ENCODE measurements at regions not wholly inside any gene's neighbourhood (a gene's known extent, or its start where the extent isn't known, plus 50 kb on each side); places are given as distances from the start of the nearest gene placed in this dataset.
"Not testable (repeated sequence)": the region's sequence is repeated elsewhere in the genome, so short reads cannot be mapped to it uniquely, and the experiment has no call there.

DNA sequence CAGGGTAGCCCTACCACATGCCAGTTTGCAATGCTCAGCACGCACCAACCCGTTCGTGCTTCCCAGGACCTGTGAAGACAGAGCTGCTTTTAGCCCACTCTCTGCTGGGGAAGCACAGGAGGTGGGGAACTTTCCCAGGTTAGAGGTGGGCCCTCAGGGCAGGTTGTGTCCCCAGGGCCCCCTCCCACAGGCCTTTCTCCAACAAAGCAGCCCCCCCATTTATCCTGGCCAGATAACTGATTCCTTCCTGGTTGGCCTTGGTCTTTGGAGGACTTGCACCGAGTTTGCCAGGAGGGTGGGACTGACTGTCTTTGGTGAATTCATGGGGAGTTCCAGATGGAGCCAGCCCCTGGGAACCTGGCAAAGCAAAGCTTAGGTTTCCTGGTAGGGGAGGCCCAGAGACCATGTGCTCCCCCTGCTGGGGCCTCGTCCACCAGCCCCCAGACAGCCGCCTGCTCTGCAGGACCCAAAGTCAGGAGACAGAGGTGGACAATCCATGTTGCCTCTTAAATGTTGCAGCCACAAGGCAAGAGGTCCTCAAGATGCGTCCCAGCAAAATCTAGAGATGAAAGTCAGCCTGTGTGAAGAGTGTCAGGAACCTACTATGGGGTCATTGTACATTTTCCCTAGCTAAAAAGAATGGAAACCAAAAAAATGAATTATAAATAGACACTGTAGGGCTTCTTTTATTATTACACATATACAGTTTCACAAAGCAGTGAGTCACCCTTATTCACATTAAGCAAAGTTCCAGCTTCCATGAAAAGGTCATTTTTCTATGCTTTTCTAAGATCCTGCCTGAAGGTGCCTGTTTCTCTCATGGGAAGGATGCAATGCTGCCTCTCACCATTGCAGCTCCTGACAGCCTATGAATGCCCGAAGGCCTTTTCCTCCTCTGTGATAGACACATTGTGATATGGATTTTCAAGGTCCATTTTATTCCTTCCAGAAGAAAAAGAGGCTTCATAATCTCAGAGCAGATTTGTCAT lies 497.8 kb downstream of the PREX1 start:
- DNase-seq (ENCODE audit: low read depth in 2 of 2): no peak

GRCh38 chr20:48329031-48329615 lies 498.7 kb downstream of the PREX1 start:
- no peak for DNase-seq (ENCODE audit: low read depth in 2 of 2)

DNA sequence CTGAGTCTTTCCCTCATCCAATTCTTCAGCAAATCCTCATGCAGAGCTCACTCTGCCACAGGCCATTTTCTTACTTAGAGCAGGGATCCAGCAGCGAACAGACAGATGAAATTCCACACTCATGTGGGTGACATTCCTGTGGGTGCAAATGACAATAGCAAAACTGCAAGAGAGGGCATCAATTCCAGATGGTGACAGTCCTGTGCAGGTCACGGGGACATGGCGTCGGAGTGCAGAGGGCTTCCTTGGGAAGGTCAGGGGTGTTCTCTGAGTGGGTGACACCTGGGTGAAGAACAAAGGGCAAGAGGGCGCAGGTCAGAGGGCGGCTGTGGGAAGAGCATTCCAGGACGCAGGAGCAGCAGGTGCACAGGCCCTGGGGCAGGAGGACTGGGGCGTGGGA lies 500.0 kb downstream of the PREX1 start:
- DNase-seq (ENCODE audit: low read depth in 2 of 2): not testable (repeated sequence)

DNA sequence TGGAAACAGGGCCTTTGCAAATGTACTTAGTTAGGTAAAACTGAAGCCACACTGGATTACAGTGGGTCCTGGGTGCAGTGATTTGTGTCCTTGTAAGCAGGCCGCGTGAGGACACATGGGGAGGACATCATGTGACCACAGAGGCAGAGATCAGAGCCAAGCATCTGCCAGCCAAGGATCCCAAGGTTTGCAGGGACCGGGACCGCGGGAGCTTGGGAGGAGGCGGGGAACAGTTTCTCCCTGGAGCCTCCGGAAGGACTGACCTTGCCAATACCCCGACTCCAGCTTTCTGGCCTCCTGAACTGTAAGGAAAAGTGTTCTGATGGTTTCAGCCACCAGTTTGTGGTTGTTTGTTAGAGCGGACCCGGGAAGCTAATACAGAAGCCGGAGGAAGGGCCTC lies 500.9 kb downstream of the PREX1 start:
- DNase-seq (ENCODE audit: low read depth in 2 of 2): no peak

DNA sequence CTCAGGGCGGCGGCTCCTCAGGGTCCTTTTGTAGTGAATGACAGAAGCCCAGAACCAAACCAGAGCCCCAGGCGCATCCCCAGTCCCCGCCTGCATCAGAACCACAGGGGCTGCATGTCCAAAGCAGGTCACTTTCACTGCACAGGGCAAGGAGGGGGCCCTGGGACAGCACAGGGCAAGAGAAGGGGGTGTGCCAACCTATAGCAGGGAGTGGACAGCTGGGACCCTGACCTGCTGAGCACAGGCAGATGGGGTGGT lies 501.4 kb downstream of the PREX1 start:
- DNase-seq (ENCODE audit: low read depth in 2 of 2): no peak

GRCh38 chr20:48325656-48326433 lies 502.0 kb downstream of the PREX1 start:
- DNase-seq (ENCODE audit: low read depth in 2 of 2): no peak

- no peak for DNase-seq (ENCODE audit: low read depth in 2 of 2)
Measured at GRCh38 chr20:48324744-48325143, 503.1 kb downstream of the PREX1 start.

DNA sequence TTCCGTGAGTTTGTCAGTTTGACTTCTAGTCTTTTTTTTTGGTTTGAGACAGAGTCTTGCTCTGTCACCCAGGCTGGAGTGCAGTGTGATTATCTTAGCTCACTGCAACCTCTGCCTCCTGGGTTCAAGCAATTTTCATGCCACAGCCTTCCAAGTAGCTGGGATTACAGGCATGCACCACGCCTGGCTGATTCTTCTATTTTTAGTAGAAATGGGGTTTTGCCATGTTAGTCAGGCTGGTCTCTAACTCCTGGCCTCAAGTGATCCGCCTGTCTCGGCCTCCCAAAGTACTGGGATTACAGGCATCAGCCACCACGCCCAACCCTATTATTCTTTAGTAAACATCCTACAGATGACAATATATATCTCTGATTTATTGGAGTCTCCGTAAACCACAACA lies 506.5 kb downstream of the PREX1 start:
- DNase-seq (ENCODE audit: low read depth in 2 of 2): no peak

GRCh38 chr20:48319943-48320584 lies 507.7 kb downstream of the PREX1 start:
- no peak for DNase-seq (ENCODE audit: low read depth in 2 of 2)

- no peak for DNase-seq (ENCODE audit: low read depth in 2 of 2)
Measured at GRCh38 chr20:48317578-48317977, 510.2 kb downstream of the PREX1 start.

DNA sequence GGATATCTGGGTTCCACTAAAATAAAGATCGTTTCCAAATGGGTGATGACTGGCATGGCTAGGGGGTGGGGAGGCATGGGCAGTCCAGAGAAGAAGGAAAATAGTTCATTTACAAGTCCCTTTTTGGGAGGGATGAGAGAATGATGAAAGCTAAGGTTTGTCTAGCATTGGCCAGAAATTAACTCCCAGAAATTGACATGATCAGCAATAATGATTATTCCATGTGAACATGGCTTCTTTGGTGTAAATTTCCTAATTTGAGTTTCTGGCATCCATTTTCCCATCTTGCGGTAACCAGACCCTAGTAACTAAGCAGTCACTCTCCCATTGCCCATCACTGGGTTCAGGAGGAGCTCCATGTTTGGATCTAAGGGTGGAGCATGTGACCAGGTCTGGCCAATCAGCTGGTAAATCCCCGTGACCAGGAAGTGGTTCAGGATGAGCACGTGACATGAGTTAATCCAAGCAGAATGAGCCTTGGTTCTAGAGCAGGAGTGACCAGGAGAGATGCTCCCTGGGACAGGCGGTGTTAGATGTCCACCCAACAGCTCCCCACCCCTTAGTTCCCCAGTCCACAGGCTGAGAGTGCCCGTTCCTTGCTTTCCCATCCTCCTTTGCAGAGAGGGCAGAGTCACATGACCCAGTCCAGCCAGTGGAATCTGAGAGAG lies 512.7 kb downstream of the PREX1 start:
- no peak for DNase-seq (ENCODE audit: low read depth in 2 of 2)

- DNase-seq (ENCODE audit: low read depth in 2 of 2): no peak
Measured at GRCh38 chr20:48313324-48313723, 514.5 kb downstream of the PREX1 start.

DNA sequence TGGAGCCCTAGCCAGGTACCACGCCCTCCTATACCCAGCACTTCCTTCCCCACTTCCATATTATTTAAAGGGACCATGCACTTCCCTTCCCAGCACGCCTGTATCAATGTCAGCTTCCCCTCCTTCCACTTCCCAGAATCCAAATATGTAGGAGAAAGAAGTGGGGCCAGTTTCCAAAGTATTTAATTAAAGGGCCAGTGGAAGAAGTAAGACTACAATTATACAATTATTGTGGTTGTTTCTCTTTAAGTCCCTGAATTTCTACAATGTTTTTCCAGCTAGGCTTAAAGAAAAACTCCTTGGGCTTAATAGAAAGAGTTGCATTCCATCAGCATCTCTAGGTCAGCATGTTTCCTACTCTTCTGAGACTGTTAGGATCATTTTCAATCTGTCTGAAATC lies 515.8 kb downstream of the PREX1 start:
- no peak for DNase-seq (ENCODE audit: low read depth in 2 of 2)

DNA sequence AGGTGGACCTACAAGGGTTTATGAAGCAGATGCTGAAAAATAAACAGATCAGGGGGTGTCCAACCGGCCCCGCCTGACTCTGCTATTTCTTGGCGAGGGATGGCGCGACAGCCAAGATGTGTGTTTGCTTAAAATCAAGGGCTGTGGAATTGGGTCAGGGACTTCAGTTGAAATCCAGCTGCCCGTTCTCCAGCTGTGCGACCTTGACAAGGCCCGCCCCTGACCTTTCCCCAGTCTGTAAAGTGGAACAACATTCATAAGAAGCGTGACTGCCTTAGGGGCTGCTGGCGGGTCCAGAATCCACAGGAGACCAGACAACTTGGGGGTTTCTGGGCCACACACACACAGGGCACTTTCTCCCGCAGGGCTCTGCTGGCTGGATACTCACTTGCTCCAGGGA lies 517.5 kb downstream of the PREX1 start:
- no peak for DNase-seq (ENCODE audit: low read depth in 2 of 2)

DNA sequence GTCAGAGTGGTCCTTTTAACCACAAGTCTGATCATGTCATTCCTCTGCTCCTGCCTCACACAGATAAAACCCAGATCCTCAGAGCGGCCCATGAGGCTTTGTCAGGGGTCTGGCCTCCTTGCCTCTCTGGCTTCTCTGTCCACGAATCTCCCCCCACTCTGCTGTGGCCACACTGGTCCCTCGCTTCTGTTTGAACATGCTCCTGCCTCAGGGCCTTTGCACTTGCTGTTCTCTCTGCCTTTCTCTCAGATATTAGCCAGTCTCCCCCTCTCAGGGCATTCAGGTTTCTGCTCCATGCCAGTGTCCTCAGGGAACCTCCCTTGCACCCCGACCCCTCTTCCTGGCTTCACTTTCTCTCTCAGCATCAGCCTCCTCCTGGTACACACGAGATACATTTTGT lies 518.5 kb downstream of the PREX1 start:
- no peak for DNase-seq (ENCODE audit: low read depth in 2 of 2)

GRCh38 chr20:48308882-48309281 lies 518.9 kb downstream of the PREX1 start:
- DNase-seq (ENCODE audit: low read depth in 2 of 2): no peak

GRCh38 chr20:48308232-48308781 lies 519.5 kb downstream of the PREX1 start:
- no peak for DNase-seq (ENCODE audit: low read depth in 2 of 2)

DNA sequence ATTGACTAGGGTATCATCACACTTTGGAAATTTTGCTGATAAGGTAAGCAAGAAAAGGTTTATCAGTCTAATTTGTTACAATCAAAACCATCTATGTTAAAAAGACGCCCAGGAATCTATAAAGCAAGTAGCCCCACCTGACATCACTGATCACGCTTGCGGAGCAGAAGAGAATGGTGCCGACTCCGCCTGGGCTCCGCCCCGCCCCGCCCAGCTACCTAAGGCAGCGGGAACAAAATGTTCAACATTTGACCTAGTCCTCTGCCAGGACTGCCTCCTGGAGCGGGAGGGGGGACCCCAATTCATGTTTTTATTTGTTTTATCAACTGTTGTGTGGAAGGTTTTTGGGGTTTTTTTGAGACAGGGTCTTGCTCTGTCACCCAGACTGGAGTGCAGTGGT lies 520.5 kb downstream of the PREX1 start:
- no peak for DNase-seq (ENCODE audit: low read depth in 2 of 2)

- no peak for DNase-seq (ENCODE audit: low read depth in 2 of 2)
Measured at GRCh38 chr20:48302844-48303542, 517.7 kb upstream of the SULF2 start.

GRCh38 chr20:48302149-48302548 lies 516.9 kb upstream of the SULF2 start:
- DNase-seq (ENCODE audit: low read depth in 2 of 2): no peak

DNA sequence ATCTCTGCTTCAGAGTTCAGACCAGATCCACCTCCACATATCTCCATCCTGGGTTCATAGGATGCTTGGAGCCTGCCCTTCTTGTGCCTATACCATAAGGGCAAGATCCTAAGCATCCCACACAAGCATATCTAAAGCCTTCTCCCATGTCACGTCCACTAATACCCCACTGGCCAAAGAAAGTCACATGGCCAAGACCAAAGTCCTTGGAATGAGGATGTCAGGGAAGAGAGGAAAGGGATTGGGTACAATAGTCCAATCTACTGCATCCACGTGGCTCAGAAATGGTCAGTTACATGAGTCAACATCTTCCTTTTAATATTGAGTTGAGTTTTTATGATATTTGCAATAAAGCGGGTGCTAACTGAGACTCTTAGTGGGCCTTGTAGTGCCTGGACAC lies 515.9 kb upstream of the SULF2 start:
- DNase-seq (ENCODE audit: low read depth in 2 of 2): no peak
